ENCODE measurements at regions not wholly inside any gene's neighbourhood (a gene's known extent, or its start where the extent isn't known, plus 50 kb on each side); places are given as distances from the start of the nearest gene placed in this dataset.

DNA sequence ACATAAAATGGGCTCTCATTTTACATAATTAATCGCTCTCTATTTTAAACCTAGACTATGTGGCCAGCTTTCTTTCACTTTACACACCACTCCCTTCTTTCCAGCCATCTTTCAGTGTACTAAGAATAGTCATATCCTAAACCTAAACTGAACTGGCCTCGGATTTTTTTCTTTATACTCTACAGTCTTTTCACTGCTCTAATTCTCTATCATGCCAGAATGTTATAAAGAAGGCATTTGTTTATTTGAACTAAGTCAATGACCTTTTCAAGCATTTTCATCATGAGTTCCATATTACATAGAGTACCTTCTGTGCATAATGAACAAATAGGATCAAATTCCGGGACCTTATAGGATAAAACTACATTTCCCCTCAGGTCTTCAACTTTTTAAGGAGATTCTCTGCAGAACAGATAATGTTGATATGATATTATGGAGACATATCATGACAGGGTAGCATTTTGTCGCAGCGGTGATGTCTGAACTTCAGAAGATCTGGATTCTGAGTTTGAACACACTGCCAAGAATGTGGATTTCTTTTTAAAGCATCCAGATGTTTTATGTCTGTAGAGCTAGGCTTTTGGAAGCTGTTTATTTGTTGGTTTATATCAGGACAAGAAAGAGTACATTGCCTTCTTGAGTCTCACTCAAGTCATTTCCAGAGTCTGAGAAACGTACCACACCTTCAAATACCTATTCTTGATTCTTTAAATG, 1047.3 kb downstream of the MCTP2 start:
- Histone ChIP-seq H3K4me3 (ENCODE audit: extremely low read depth in 1 of 4, insufficient read depth in 2 of 4, low read depth in 3 of 4, low read length in 4 of 4) (no peak overlapping the region), H3K27me3 (replicated peaks in 1 of 4; ENCODE audit: control insufficient read depth in 3 of 4, extremely low read depth in 1 of 4, insufficient read depth in 3 of 4, low read length in 3 of 4) (peaks cover 0 to 1% (median 0%) of the 10 kb centered on the region in 4 experiments; a peak in 1 of 7 replicates), H3K4me1 (replicated peaks in 1 of 4; ENCODE audit: control insufficient read depth in 3 of 4, insufficient read depth in 4 of 4, low read length in 3 of 4) (no peaks in the 10 kb centered on the region; a peak in 1 of 7 replicates), H3K23me2 (ENCODE audit: low read depth, low read length) (no peaks in the 10 kb centered on the region), H4K8ac (ENCODE audit: extremely low read depth, insufficient read depth, low read length) (no peak overlapping the region), H3K23ac (ENCODE audit: insufficient read length) (no peak overlapping the region), H2BK5ac (ENCODE audit: low read depth, low read length) (no peak overlapping the region), H2BK20ac (ENCODE audit: low read length) (no peak overlapping the region), H3K27ac (ENCODE audit: low read depth, low read length) (no peak overlapping the region), H4K91ac (replicated peaks; ENCODE audit: insufficient read length, low read length) (no peak overlapping the region), H3K56ac (replicated peaks; ENCODE audit: insufficient read length, low read depth, low read length) (no peak overlapping the region), H3K9ac (replicated peaks in 1 of 4; ENCODE audit: extremely low read depth in 1 of 4, low read depth in 3 of 4, low read length in 3 of 4) (no peak overlapping the region), H2AK5ac (ENCODE audit: low read depth, low read length) (no peak overlapping the region), H4K5ac (ENCODE audit: insufficient read length, low read depth, low read length) (no peak overlapping the region), H2BK120ac (replicated peaks; ENCODE audit: low read depth, low read length) (no peak overlapping the region), H3K4ac (replicated peaks; ENCODE audit: insufficient read length, low read depth, low read length) (no peak overlapping the region), H2BK15ac (ENCODE audit: low read length) (no peak overlapping the region), H3K4me2 (ENCODE audit: insufficient read depth in 1 of 2, low read depth in 2 of 2, low read length in 2 of 2) (no peak overlapping the region), H2BK12ac (ENCODE audit: low read depth, low read length) (no peak overlapping the region), H2AFZ (ENCODE audit: low read length) (no peak overlapping the region), H3K79me2 (ENCODE audit: control insufficient read depth in 1 of 2, insufficient read depth in 2 of 2, low read length in 2 of 2) (no peaks in the 10 kb centered on the region), H3K36me3 (ENCODE audit: control insufficient read depth in 2 of 4, insufficient read depth in 4 of 4, low read length in 3 of 4) (no peaks in the 10 kb centered on the region), H3K79me1 (ENCODE audit: low read depth, low read length) (no peaks in the 10 kb centered on the region), H3K18ac (ENCODE audit: extremely low read depth, low read length) (no peak overlapping the region), H4K20me1 (replicated peaks in 1 of 2; ENCODE audit: control insufficient read depth in 1 of 2, insufficient read depth in 2 of 2, low read length in 2 of 2) (no peaks in the 10 kb centered on the region), H3K14ac (ENCODE audit: insufficient read length) (no peak overlapping the region), H3K9me3 (ENCODE audit: insufficient read depth in 2 of 2, low read depth in 1 of 2, low read length in 1 of 2) (no peaks in the 10 kb centered on the region)
- POLR2A ChIA-PET (ENCODE audit: partially characterized antibody), result no interaction called here
- WGBS, 2 experiments (ENCODE audit: extremely low coverage in 1 of 2, insufficient coverage in 1 of 2, insufficient read length in 1 of 2, insufficient replicate concordance in 2 of 2, low coverage in 1 of 2, low lambda C conversion rate in 2 of 2, missing lambda C conversion rate in 1 of 2), result 88% methylated on average over 6 of the region's 6 CpGs; no CpG with 5 or more reads in 1 of the 2 experiments
- DNase-seq (ENCODE audit: low read depth in 1 of 2, low spot score in 2 of 2) (no peak), FAIRE-seq (no peak)
- CTCF ChIA-PET (ENCODE audit: partially characterized antibody), result interaction anchor here (1.2 kb wide), 1 partner anchor 15 kb away, joined by 3 read pairs; no protein-coding TSS in a partner anchor
- no peak for TF ChIP-seq MAFK (IDR thresholded peaks at IDR 0.05; ENCODE audit: low read depth, low read length)
- TF ChIP-seq JUN (IDR thresholded peaks at IDR 0.05; ENCODE audit: low read depth, low read length), result no peak
- TF ChIP-seq, protein P1, sequence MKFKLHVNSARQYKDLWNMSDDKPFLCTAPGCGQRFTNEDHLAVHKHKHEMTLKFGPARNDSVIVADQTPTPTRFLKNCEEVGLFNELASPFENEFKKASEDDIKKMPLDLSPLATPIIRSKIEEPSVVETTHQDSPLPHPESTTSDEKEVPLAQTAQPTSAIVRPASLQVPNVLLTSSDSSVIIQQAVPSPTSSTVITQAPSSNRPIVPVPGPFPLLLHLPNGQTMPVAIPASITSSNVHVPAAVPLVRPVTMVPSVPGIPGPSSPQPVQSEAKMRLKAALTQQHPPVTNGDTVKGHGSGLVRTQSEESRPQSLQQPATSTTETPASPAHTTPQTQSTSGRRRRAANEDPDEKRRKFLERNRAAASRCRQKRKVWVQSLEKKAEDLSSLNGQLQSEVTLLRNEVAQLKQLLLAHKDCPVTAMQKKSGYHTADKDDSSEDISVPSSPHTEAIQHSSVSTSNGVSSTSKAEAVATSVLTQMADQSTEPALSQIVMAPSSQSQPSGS (IDR thresholded peaks at IDR 0.05; ENCODE audit: low read length), result no peak
- no peak for TF ChIP-seq SP1 (IDR thresholded peaks at IDR 0.05; ENCODE audit: low read depth, low read length)
- TF ChIP-seq KDM1A (IDR thresholded peaks at IDR 0.05; ENCODE audit: borderline replicate concordance, low read length), result no peak

All from H1 (cell line).